Motor neuron (in vitro differentiated cells): ENCODE measurements at regions not wholly inside any gene's neighbourhood (a gene's known extent, or its start where the extent isn't known, plus 50 kb on each side); places are given as distances from the start of the nearest gene placed in this dataset.

Experiments
- ATAC-seq, 8 experiments: fragments of 200-7000 bp; cut with Tn5 transposase; replicated peaks in 6 of 8; 2 replicates each; pipeline ENCODE4 v1.8.0; 2021; ENCODE audit warnings: mild to moderate bottlenecking in 8 of 8, moderate library complexity in 8 of 8
- H3K27ac ChIP-seq, 2 donors: fragments of 250-450 bp; sonication (Bioruptor Pico); 2 replicates each; pipeline ENCODE4 v1.9.0; 2021; ENCODE audit warnings: antibody characterized with exemption in 2 of 2, mild to moderate bottlenecking in 2 of 2, moderate library complexity in 1 of 2
- H3K4me1 ChIP-seq, 2 donors: fragments of 250-450 bp; sonication (Bioruptor Pico); replicated peaks in 1 of 2; 2 replicates each; pipeline ENCODE4 v1.6.1; 2021; ENCODE audit warnings: antibody characterized with exemption in 2 of 2, mild to moderate bottlenecking in 2 of 2, moderate library complexity in 1 of 2
- H3K4me3 ChIP-seq, 5 donors: fragments of 250-450 bp; sonication (Bioruptor Pico); 2 replicates each; pipeline ENCODE4 v1.9.0; 2021; ENCODE audit warnings: antibody characterized with exemption in 5 of 5, mild to moderate bottlenecking in 5 of 5, moderate library complexity in 4 of 5
- WGBS, 10 experiments: fragments of 450-650 bp; shearing (Covaris generic); methylation state at CpG; one replicate each; pipeline ENCODE4 v1.0.0; 2022; 5-methylcytosine and 5-hydroxymethylcytosine counted together
- in situ Hi-C, 9 experiments: fragments of 400-800 bp; cut with MboI; loops; one replicate each; pipeline ENCODE4 v1.15.0; 2021; ENCODE audit warnings: low sequenced_read_pairs in 9 of 9, low pct_unique_long_range_greater_than_20kb in 2 of 9; ENCODE audit not compliant: unreplicated experiment in 9 of 9

DNA sequence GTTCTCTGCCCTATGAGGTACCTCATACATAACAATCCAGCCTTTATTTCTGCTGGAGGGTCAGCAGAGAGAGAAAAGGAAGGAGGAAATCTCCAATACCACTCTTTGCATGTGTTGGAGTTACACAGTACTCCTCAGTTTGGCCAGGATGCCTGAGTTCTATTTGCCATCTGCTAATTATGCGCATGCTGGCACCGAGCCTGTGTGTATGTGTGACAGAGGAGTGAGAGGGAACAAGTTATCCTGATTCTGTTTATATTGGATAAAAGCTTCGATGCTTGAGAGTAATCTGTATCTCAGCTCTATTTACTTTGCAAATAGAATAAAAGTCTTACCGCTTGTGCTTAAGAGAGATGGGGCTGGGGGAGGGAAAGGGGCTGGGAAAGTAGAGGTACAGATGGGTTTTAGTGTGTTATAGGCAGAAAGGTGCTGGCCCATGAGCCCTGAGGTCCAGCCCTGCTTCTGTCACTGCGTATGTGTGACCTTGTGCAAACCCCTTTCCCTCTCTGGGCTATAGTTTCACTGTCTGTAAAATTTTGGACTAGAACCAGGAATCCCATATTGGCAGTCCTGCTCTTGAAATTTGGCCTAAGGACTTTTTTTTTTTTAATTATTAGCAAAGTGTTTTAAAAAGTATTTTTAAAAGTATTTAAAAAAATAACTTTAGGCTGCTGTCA lies 54.5 kb upstream of the PLXNA2 start:
- in situ Hi-C loops: no loop called here
- 0 to 80% (median 40%) methylated on average over 1 to 4 of the region's 5 CpGs; no CpG with 5 or more reads in 1 of the 10 experiments for WGBS, 10 experiments
- H3K4me3 ChIP-seq: no peak overlapping the region
- H3K27ac ChIP-seq: no peak overlapping the region
- peaks cover 7 to 9% of the 10 kb centered on the region in 2 donors for H3K4me1 ChIP-seq
- peak in 2 of 8 experiments; percentile 65 to 95 for ATAC-seq

DNA sequence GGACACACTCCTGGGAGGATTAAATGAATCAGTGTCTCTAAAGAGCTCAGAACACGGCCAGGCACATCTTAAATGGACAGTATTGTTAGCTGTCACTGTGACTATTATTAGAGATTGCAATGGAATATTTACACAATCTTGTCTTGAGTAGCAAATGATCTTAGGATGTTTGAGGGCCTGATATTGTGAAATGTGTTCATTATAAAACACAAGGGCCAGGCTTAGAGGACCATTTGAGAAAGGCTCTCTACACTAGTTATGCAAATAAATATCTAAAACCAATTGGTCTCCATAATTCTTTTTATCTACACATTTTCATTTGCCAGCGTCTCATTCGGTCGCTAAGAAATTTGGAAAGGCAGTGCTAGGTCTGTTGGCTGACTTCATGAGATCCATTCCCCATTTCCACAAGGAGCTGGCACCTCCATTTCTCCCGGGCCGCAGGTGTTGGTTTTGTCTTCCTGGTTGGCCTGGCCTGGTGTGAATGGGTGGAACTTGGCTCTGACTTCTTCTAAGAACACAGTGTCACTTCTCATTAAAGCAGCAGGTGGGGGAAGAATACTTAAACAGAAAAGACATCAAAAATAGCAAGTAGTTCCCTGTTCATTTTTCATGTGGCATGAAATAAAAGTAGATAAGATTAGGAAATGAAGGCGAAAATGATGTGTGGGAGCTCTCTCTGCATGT lies 56.0 kb upstream of the PLXNA2 start:
- peaks cover 8 to 9% of the 10 kb centered on the region in 2 donors for H3K4me1 ChIP-seq
- ATAC-seq: no peak
- H3K27ac ChIP-seq: no peak overlapping the region
- WGBS, 10 experiments: 8 to 100% (median 82%) methylated on average over 1 to 7 of the region's 7 CpGs
- in situ Hi-C loops: no loop called here
- no peak overlapping the region for H3K4me3 ChIP-seq

DNA sequence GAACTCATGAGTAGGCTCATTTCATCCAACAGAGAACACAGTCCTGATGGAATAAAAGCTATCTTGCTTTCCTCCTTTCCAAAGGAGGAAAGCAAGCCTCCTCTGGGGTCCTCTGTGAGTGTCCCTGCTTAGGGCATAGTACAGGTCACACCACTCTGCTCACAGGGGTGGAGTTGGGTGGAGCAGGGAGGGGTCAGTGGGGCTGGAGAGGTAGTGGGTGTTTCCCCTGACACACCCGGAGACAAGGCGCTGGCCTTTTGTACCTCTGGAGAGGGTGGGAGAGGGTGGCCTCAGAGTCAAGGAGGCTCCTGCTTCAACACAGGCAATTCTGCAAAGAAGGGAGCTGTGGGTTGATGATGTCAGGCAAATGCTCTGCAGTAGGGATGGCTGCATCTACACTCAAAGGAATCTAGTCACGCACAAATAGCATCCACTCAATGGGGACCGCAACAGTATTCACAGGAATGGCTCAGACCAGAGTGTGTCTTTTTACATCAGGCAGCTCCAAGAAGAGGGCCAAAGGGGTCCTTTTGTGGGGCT lies 58.6 kb upstream of the PLXNA2 start:
- in situ Hi-C loops: no loop called here
- no peak overlapping the region for H3K4me3 ChIP-seq
- peak in 5 of 8 experiments; percentile 34 to 62 (median 54) for ATAC-seq
- WGBS, 10 experiments: 67 to 100% (median 78%) methylated on average over 1 to 4 of the region's 4 CpGs; no CpG with 5 or more reads in 6 of the 10 experiments
- no peak overlapping the region for H3K27ac ChIP-seq
- peaks cover 0 to 8% of the 10 kb centered on the region in 2 donors for H3K4me1 ChIP-seq

DNA sequence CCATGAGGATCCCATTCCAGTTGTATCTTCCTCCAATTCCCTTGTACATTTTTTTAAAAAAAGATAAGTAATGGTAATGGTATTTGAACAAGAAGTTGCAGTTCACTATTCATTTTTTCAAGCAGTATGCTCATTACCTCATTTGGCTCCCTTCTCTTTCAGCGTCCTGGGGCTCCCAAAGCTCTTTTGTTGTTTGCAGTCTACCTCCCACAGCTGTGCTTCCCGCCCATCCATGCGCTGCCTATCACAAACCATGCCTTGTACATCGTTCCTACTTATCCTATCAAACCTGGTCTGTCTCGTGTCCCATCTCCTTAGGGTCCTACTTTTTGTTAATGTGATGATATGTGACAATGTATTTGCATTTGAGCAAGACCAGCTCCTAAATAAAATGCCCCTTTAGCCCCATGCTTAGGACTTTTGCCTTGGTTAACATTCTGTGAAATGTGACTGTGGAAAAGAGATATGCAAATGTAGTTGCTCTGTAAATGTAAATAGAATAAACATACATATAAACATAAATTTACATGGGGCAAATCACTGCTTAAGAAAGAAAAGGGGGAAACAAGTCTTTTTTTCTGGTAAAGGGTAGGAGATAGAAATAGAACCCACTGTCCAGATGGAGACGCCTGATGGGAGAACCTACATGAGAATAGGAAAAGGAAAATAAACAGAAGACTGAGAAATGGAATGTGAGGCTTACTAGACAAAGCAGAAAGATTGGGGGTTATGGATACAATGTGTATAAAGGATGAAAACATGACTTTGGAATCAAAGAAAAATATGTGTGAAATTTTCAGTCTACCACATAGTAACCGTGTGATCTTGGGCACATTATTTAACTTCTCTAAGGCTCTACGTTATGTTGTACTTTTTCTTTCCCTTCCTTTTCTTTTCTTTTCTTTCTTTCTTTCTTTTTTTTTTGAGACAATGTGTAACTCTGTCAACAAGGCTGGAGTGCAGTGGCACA lies 59.8 kb upstream of the PLXNA2 start:
- 28 to 76% (median 62%) methylated on average over 4 to 8 of the region's 8 CpGs for WGBS, 10 experiments
- H3K27ac ChIP-seq: no peak overlapping the region
- ATAC-seq: peak in 3 of 8 experiments; percentile 46 to 68 (median 66)
- peaks cover 8% of the 10 kb centered on the region in 2 donors for H3K4me1 ChIP-seq
- in situ Hi-C loops: no loop called here
- no peak overlapping the region for H3K4me3 ChIP-seq

DNA sequence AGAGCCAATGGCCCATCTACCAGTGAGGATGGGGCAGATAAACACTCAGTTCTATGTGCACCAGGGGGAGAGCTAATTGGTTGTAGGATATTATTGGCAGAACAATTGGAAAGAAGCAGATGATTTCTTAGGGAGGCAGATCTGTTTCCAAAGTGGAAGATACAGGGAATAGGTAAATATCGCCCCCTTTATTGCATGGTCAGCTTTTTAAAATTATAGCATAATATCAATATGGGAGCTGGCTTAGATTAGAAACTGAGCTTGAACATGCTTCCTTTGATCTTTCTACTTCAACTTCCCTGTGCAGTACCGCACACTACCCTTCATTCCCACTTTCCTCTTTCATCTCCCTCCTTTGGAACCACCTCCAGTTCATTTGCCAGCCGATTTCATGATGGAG lies 64.0 kb upstream of the PLXNA2 start:
- Histone ChIP-seq H3K4me3 (no peak overlapping the region), H3K27ac (no peak overlapping the region), H3K4me1 (peaks cover 3 to 8% of the 10 kb centered on the region in 2 donors)
- in situ Hi-C loops: no loop called here
- ATAC-seq: no peak
- WGBS, 10 experiments: 0 to 100% (median 80%) methylated on average over 1 to 3 of the region's 3 CpGs; no CpG with 5 or more reads in 1 of the 10 experiments

DNA sequence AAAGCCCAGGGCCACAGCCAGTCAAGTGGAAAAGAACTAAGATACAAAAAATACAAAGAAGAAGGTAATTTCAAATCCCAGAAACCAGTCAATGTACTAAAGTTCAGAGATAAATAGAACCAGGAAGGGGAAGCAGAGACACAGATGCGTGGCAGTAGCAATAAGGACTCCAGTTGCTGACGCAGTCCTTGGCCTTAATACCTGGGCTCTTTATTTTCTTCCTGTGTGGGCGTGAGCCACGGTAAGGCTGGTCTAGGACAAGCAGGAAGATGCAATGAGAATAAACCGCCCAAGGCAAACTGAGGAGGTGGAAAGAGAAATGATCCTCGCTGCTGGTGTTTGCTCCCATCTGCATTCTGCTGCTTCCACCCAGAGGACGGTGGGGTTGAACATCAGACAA lies 65.6 kb upstream of the PLXNA2 start:
- 28 to 100% (median 85%) methylated on average over 1 to 7 of the region's 7 CpGs; no CpG with 5 or more reads in 3 of the 10 experiments for WGBS, 10 experiments
- peak in 1 of 8 experiments; percentile 48 for ATAC-seq
- H3K4me3 ChIP-seq: no peak overlapping the region
- in situ Hi-C loops: no loop called here
- no peak overlapping the region for H3K27ac ChIP-seq
- peaks cover 0 to 8% of the 10 kb centered on the region in 2 donors for H3K4me1 ChIP-seq

DNA sequence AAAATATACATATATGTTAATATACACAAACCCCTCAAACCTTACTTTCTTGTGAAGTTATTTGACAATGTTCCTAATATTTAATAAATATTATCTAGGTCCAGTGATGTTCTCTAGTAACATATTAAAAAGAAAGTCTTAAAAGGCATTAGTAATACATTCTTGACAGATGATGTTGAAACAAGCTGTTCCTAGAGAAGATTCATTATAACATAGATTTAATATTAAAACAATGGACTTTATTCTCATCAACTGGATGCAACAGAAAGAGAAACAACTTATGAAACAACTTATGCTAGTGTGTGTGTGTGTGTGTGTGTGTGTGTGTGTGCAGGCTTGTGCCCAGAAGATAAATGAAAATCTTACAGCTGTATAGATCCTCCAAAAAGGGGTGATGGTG lies 68.5 kb upstream of the PLXNA2 start:
- ATAC-seq: no peak
- in situ Hi-C loops: no loop called here
- Histone ChIP-seq H3K4me3 (no peak overlapping the region), H3K27ac (no peak overlapping the region), H3K4me1 (peaks cover 0 to 8% of the 10 kb centered on the region in 2 donors)

DNA sequence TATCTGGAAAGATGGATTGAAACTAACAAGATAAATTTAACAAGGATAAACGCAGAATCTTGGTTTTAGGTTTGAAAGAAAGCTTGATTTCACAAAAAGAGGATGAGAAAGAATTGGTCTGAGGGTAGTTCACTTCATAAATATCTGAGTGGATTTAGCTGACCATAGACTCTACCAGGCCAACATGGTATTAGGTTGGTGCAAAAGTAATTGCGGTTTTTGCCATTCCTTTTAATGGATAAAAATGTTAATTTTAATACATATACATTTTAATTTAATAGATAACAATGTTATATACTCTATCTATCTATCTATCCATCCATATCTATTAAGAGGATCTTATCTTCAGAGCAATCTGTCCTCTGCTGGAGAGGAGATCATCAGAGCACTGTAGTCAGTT lies 70.2 kb upstream of the PLXNA2 start:
- H3K27ac ChIP-seq: no peak overlapping the region
- no peaks in the 10 kb centered on the region for H3K4me1 ChIP-seq
- 20 to 100% (median 66%) methylated on average over 1 to 2 of the region's 2 CpGs for WGBS, 10 experiments
- ATAC-seq: no peak
- no peak overlapping the region for H3K4me3 ChIP-seq
- in situ Hi-C loops: no loop called here

DNA sequence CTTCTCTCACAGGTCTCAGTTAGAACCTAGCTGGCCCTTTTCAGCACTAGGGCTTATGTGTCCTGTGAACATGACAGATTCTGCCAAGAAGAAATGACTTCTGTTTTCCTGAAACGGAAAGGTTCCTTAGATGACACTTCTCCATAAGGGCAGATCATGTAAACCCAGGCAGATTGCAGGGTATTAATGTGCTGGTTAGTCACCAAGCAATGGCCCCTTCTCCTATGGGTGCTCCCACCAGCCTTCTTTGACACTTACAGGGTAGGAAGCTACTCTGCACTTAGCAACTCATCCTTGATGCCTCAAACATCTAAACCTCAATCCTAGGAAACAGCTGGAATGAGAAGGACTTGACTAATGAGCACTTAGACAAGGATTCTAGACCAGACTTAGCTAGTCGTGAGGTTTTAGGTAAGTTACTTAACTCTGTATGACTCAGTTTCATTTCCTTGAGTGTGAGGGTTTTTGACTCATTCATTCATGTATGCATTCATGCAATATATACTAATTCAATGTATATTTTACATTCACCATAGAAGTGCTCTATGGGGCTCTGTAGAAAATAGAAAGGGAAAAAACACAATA lies 74.1 kb upstream of the PLXNA2 start:
- 6 to 92% (median 74%) methylated on average over 1 to 2 of the region's 2 CpGs; no CpG with 5 or more reads in 2 of the 10 experiments for WGBS, 10 experiments
- Histone ChIP-seq H3K4me3 (no peak overlapping the region), H3K4me1 (peaks cover 4 to 8% of the 10 kb centered on the region in 2 donors), H3K27ac (no peak overlapping the region)
- in situ Hi-C loops: no loop called here
- ATAC-seq: no peak

DNA sequence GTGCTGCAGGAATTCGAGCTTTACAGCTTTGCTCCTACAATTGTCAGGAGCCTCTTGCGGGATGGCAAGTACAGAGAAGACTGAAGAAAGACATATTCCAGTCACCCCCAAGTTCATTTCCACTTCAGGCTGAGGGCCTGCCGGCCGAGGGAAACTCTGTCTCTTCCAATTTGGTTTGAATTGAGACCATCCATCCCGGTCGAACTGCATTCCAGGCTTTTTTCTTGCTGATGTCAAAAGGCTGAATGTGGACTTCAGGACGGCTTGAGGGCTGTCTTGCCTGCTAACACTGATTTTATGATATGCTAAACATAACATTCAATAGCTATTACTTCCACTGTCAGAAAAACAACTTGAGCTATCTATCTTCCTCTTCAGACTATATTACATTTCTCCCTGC lies 79.8 kb upstream of the PLXNA2 start:
- Histone ChIP-seq H3K27ac (no peak overlapping the region), H3K4me1 (peaks cover 11 to 15% of the 10 kb centered on the region in 2 donors), H3K4me3 (no peak overlapping the region)
- WGBS, 10 experiments: 28 to 100% (median 56%) methylated on average over 1 to 7 of the region's 7 CpGs
- peak in 1 of 8 experiments; percentile 21 for ATAC-seq
- in situ Hi-C loops: no loop called here

DNA sequence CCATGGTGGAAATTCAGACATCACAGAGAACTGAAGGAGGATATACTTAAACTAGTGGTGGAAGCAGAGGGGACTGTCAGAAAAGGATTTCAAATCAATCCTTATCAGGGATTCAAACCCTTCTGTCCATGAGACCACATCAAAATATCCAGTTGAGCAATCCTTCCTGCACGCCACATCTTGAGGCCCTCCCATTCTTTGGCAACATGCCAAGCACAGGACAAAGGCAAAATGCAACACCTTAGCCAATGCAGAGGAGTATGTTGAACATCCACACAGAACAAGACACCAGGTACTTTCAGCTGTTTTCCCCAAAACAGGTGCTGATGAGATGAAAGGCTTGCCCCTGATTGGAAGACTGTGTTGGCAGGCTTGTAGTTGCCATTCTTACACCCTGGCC lies 81.8 kb upstream of the PLXNA2 start:
- peaks cover 6 to 7% of the 10 kb centered on the region in 2 donors for H3K4me1 ChIP-seq
- ATAC-seq: no peak
- in situ Hi-C loops: no loop called here
- H3K4me3 ChIP-seq: no peak overlapping the region
- no peak overlapping the region for H3K27ac ChIP-seq
- WGBS, 10 experiments: 0 to 100% (median 83%) methylated on average over 1 of the region's 1 CpG; no CpG with 5 or more reads in 3 of the 10 experiments

DNA sequence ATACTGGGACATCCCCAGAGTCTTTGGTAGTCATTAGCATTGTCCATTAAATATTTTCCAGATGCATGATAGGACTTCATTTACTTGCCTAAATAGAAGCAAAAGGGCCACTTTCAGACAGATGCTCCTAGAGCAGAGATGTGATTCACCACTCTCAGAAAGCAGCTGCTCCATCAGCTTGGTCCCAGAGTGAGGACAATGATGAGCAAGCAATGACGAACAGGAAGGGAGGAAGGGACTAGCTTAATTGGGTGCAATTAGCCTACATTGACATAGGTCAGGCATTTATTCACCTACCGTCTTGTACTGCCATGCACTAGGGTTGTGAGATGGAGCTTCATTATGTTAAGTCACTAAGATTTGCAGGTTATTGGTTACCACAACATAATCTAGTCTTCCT lies 85.1 kb upstream of the PLXNA2 start:
- in situ Hi-C loops: no loop called here

More for the DNA sequence above, 85.1 kb upstream of the PLXNA2 start:
- Histone ChIP-seq H3K4me3 (no peak overlapping the region), H3K4me1 (peaks cover 0 to 9% of the 10 kb centered on the region in 2 donors), H3K27ac (no peak overlapping the region)
- ATAC-seq: peak in 5 of 8 experiments; percentile 47 to 84 (median 71)
- WGBS, 10 experiments: 0 to 90% (median 60%) methylated on average over 1 of the region's 2 CpGs; no CpG with 5 or more reads in 3 of the 10 experiments
